22Rv1 (cell line): ENCODE measurements at regions not wholly inside any gene's neighbourhood (a gene's known extent, or its start where the extent isn't known, plus 50 kb on each side); places are given as distances from the start of the nearest gene placed in this dataset.

Source experiments
- CTCF ChIP-seq: fragments of 450-650 bp; IDR thresholded peaks from 2 replicates; pipeline ENCODE4 v1.5.1; 2017; ENCODE audit warnings: mild to moderate bottlenecking
- ZFX ChIP-seq: fragments of 450-650 bp; IDR thresholded peaks from 2 replicates; pipeline ENCODE4 v1.6.1; 2017; ENCODE audit warnings: antibody characterized with exemption, borderline replicate concordance

GRCh38 chr7:19375976-19376375 lies 230.8 kb upstream of the FERD3L start:
- no peak for TF ChIP-seq ZFX
- TF ChIP-seq CTCF = no peak
